OCI-LY7 (cell line): ENCODE measurements at regions not wholly inside any gene's neighbourhood (a gene's known extent, or its start where the extent isn't known, plus 50 kb on each side); places are given as distances from the start of the nearest gene placed in this dataset.
A peak's percentile ranks its signal among the peaks of the same experiment; 100 is the strongest.
"Not testable (repeated sequence)": the region's sequence is repeated elsewhere in the genome, so short reads cannot be mapped to it uniquely, and the experiment has no call there.

Experiments used
- BruUV-seq: library from RNA; stranded (reverse); fragments of 400-500 nt; replicated peaks from 2 replicates; lab custom pipeline; 2021; lab: Mats Ljungman, UMichigan
- CTCF ChIA-PET: fragments of 300-600 bp; sonication (Branson Sonifier 250); formaldehyde crosslinking; loops from one replicate; lab custom pipeline; 2022; ENCODE audit warnings: antibody characterized with exemption; ENCODE audit not compliant: unreplicated experiment; lab: Charles Lee
- POLR2A ChIA-PET: fragments of 300-600 bp; sonication (Branson Sonifier 250); formaldehyde crosslinking; loops from one replicate; lab custom pipeline; 2022; ENCODE audit warnings: antibody characterized with exemption; lab: Charles Lee
- DNase-seq: peaks from one replicate; pipeline ENCODE4 v3.0.0-alpha.2; 2015; ENCODE audit warnings: low spot score
- H2AFZ ChIP-seq: fragments of 200-600 bp; sonication (generic), shearing (Covaris generic); 2 replicates; pipeline ENCODE4 v1.6.1; 2014; ENCODE audit warnings: mild to moderate bottlenecking, antibody characterized with exemption, low read length, moderate library complexity
- H3K27ac ChIP-seq: fragments of 200-600 bp; sonication (generic); 2 replicates; pipeline ENCODE4 v1.5.1; 2014; ENCODE audit warnings: mixed run types, low read depth, mild to moderate bottlenecking, moderate library complexity, low read length, inconsistent platforms; ENCODE audit not compliant: poor library complexity, severe bottlenecking
- H3K36me3 ChIP-seq: fragments of 200-600 bp; sonication (generic); 2 replicates; pipeline ENCODE4 v1.6.1; 2014; ENCODE audit warnings: mild to moderate bottlenecking, antibody characterized with exemption, low read length, moderate library complexity, mixed read lengths; ENCODE audit not compliant: insufficient read depth
- H3K4me1 ChIP-seq: fragments of 200-600 bp; sonication (generic); 2 replicates; pipeline ENCODE4 v1.5.1; 2014; ENCODE audit warnings: mild to moderate bottlenecking, low read length; ENCODE audit not compliant: insufficient read depth, poor library complexity, severe bottlenecking
- H3K4me2 ChIP-seq: fragments of 200-600 bp; sonication (generic); 2 replicates; pipeline ENCODE4 v1.6.1; 2014; ENCODE audit warnings: mild to moderate bottlenecking, low read length
- H3K4me3 ChIP-seq: fragments of 200-600 bp; sonication (generic); 2 replicates; pipeline ENCODE4 v1.5.1; 2014; ENCODE audit warnings: mild to moderate bottlenecking, low read depth, low read length; ENCODE audit not compliant: poor library complexity, severe bottlenecking
- H3K79me2 ChIP-seq: fragments of 200-600 bp; sonication (generic); 2 replicates; pipeline ENCODE4 v1.6.1; 2016; ENCODE audit warnings: low read depth, mild to moderate bottlenecking, low read length, moderate library complexity, mixed read lengths; ENCODE audit not compliant: insufficient read depth
- H3K9me2 ChIP-seq: fragments of 200-600 bp; sonication (generic); 2 replicates; pipeline ENCODE4 v1.6.1; 2016; ENCODE audit warnings: mild to moderate bottlenecking, low read length, mixed read lengths; ENCODE audit not compliant: insufficient read depth
- H3K9me3 ChIP-seq: fragments of 200-600 bp; sonication (generic); 2 replicates; pipeline ENCODE4 v1.6.1; 2014; ENCODE audit warnings: mild to moderate bottlenecking, mixed run types, low read length, mixed read lengths
- H4K20me1 ChIP-seq: fragments of 200-600 bp; sonication (generic); 2 replicates; pipeline ENCODE4 v1.6.1; 2014; ENCODE audit warnings: mild to moderate bottlenecking, antibody characterized with exemption, low read length, moderate library complexity, mixed read lengths; ENCODE audit not compliant: insufficient read depth
- EZH2phosphoT487 ChIP-seq: fragments of 200-600 bp; sonication (generic); IDR thresholded peaks from 2 replicates; pipeline ENCODE4 v1.6.1; 2018; ENCODE audit warnings: low read depth, borderline replicate concordance, mild to moderate bottlenecking, mixed run types, antibody characterized with exemption, low read length, moderate library complexity, mixed read lengths
- intact Hi-C: fragments of 100-400 bp; cut with micrococcal nuclease; formaldehyde crosslinking; loops from one replicate; pipeline ENCODE4 v1.10.0; 2022; ENCODE audit not compliant: unreplicated experiment
- TF ChIP-seq, protein P1 (sequence below): fragments of 200-600 bp; sonication (generic); conservative IDR thresholded peaks from 2 replicates; pipeline ENCODE4 v1.5.1; 2014; ENCODE audit warnings: mild to moderate bottlenecking, antibody characterized with exemption, low read length, moderate library complexity, mixed read lengths

DNA sequence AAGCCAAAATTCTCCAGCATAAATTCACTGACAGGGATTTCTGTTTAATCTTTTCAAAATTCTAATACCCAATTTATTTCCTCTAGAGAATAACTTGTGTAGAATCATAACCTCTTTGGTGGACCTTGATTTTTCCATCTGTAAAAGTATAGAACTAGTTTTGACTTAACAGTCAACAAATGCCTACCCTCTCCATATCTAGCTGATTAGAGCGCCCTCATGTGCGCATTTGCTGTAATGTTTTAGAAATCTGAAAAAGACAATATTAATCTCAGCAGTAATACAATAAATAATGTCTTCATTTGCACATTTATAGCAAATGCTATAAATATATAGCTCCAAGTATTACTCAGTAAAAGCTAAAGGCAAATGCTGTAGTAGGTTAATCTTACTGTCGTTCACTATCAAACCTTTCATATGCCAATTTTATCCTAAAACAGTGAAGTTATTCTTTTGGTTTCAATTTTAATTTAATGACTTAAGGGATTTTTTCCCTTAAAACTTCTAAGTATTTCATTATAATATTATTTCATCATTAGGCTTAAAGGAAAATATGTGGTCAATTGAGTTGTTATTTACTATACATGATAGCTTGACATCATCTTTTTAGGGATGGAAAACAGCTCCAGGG lies 153.6 kb upstream of the EFCAB3 start:
- intact Hi-C loops, POLR2A ChIA-PET, DNase-seq: not testable (repeated sequence)

DNA sequence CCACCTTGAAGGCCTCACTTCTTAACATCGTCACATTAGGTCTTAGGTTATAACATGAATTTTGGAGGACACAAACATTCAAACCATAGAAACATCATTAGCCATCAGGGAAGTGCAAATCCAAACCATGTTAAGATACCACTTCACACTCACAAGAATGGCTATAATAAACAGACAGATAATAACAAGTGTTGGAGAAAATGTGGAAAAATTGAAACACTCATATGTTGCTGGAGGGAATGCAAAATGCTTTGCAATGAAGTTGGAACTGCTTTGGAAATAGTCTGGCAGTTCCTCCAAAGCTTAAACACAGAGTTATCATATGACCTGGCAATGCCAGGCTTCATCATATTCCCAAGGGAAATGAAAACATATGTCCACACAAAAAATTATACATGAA lies 156.8 kb upstream of the EFCAB3 start:
- H2AFZ ChIP-seq, H3K79me2 ChIP-seq, H3K27ac ChIP-seq, BruUV-seq, intact Hi-C loops, H3K4me2 ChIP-seq, DNase-seq, CTCF ChIA-PET, H4K20me1 ChIP-seq, H3K4me1 ChIP-seq, H3K36me3 ChIP-seq, H3K4me3 ChIP-seq, H3K9me2 ChIP-seq, H3K9me3 ChIP-seq: not testable (repeated sequence)
- POLR2A ChIA-PET = interaction anchor here (0.7 kb wide), 1 partner anchor 752 kb away, joined by 6 read pairs; no protein-coding TSS in a partner anchor

More for the DNA sequence above, 153.6 kb upstream of the EFCAB3 start:
- H3K79me2 ChIP-seq, H3K4me1 ChIP-seq, H3K9me3 ChIP-seq, H3K4me2 ChIP-seq, H3K4me3 ChIP-seq, H2AFZ ChIP-seq, H3K9me2 ChIP-seq, CTCF ChIA-PET, H3K36me3 ChIP-seq, H3K27ac ChIP-seq, H4K20me1 ChIP-seq, BruUV-seq: not testable (repeated sequence)
- TF ChIP-seq, protein P1, sequence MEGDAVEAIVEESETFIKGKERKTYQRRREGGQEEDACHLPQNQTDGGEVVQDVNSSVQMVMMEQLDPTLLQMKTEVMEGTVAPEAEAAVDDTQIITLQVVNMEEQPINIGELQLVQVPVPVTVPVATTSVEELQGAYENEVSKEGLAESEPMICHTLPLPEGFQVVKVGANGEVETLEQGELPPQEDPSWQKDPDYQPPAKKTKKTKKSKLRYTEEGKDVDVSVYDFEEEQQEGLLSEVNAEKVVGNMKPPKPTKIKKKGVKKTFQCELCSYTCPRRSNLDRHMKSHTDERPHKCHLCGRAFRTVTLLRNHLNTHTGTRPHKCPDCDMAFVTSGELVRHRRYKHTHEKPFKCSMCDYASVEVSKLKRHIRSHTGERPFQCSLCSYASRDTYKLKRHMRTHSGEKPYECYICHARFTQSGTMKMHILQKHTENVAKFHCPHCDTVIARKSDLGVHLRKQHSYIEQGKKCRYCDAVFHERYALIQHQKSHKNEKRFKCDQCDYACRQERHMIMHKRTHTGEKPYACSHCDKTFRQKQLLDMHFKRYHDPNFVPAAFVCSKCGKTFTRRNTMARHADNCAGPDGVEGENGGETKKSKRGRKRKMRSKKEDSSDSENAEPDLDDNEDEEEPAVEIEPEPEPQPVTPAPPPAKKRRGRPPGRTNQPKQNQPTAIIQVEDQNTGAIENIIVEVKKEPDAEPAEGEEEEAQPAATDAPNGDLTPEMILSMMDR = peak; percentile 61; the same call in 1 of the 2 replicates

DNA sequence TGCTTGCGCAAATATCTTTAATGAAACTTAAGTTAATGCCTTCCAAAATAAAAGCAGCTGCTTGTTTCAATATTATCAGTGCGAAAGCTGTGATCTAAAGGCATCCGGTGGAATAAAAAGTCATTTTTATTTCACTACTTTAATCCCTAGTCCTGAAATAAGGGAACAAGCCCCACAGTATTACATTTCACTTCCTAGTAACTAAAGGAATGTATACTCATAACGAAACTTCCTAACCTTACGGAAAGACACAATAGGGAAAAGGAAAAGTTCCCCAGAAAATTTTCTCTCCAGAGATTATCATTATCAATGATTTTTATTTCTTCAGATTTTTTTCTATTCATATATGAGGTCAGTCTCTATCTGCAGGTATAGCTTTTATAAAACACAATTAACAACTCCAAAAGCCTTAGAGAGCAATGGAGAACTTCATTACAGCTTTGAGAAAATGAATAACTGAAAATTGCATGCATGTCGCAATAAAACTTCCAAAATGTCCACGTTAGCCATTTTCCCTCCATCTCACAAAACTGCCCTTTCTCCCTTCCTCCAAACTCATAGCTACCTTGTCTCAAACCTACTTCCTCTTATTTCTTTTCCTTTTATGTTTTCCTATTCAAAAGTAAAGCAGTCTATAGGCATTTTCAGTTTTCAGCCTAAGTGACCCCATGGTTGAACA lies 154.3 kb upstream of the MED13 start:
- BruUV-seq = no TSS peak
- no peak overlapping the region for H3K4me3 ChIP-seq
- no peak overlapping the region for H3K4me2 ChIP-seq
- H2AFZ ChIP-seq = no peak overlapping the region
- CTCF ChIA-PET = no interaction called here
- DNase-seq = no peak
- no peaks in the 10 kb centered on the region for H4K20me1 ChIP-seq
- no peaks in the 10 kb centered on the region for H3K9me3 ChIP-seq
- intact Hi-C loops = no loop called here
- no peak overlapping the region for H3K27ac ChIP-seq
- H3K9me2 ChIP-seq = no peaks in the 10 kb centered on the region
- POLR2A ChIA-PET = interaction anchor here (0.6 kb wide), 1 partner anchor 356 kb away, joined by 4 read pairs; no protein-coding TSS in a partner anchor
- H3K79me2 ChIP-seq = no peaks in the 10 kb centered on the region
- TF ChIP-seq, protein P1 = no peak
- TF ChIP-seq EZH2phosphoT487 = no peak
- H3K36me3 ChIP-seq = no peaks in the 10 kb centered on the region
- H3K4me1 ChIP-seq = no peaks in the 10 kb centered on the region
